GM06990 (cell line): ENCODE measurements at regions not wholly inside any gene's neighbourhood (a gene's known extent, or its start where the extent isn't known, plus 50 kb on each side); places are given as distances from the start of the nearest gene placed in this dataset.

Experiments used
- DNase-seq: peaks from one replicate; pipeline ENCODE4 v3.0.0-alpha.2; 2011; ENCODE audit not compliant: insufficient read length; ENCODE audit errors: extremely low read depth
- H3K27me3 ChIP-seq: replicated peaks from 2 replicates; pipeline ENCODE4 v1.6.0; 2011; ENCODE audit warnings: low read length; ENCODE audit not compliant: control insufficient read depth, insufficient read depth
- H3K36me3 ChIP-seq: 2 replicates; pipeline ENCODE4 v1.5.1; 2011; ENCODE audit warnings: low read length; ENCODE audit not compliant: control insufficient read depth, insufficient read depth
- H3K4me3 ChIP-seq: replicated peaks from 2 replicates; pipeline ENCODE4 v1.5.1; 2011; ENCODE audit warnings: low read depth, mild to moderate bottlenecking, control low read depth, low read length
- CTCF ChIP-seq: IDR thresholded peaks from 2 replicates; pipeline ENCODE4 v1.5.1; 2011; ENCODE audit warnings: low read length, control low read depth, mild to moderate bottlenecking, inconsistent platforms; ENCODE audit not compliant: insufficient read depth, poor library complexity, severe bottlenecking

- TF ChIP-seq CTCF = no peak
Measured at GRCh38 chr6:50921968-50922367, 103.3 kb downstream of the TFAP2B start.

DNA sequence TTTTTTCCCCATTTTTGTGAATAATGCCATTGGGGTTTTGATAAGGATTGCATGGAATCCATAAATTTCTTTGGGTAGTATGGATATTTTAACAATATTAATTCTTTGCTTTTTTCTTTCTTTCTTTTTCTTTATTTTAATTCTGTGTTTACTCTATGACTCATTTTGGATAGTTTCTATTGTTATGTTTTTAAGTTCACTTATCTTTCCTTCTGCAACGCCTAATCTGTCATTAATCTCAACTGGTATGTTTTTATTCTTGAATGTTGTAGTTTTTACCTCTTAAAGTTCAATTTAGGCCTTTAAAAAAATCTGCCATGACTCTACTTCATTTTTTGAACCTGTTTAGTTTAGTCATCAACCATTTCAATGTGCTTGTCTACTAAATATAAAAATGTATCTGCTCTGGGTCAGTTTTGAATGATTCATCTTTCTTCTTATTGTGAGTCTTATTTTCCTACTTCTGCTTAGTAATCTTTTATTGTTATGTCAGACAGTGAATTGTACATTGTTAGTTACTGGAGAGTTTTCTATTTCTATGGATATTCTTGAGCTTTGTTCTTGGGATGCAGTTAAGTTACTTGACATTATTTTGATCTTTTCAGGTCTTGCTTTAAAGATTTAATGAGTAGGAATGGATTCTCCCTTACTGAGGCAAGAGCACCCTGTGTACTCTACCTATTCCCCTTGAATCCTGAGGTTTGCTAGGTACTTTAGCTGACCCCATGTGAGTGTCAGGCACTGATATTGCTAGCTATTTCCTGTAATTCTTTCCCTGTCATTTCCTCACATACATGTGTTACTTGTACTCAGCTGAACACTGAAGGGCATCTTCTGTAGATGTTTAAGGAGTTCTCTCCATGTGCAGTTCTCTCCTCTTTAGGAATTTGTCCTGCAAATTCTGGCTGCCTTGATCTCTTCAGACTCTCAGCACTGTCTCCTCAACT lies 104.2 kb downstream of the TFAP2B start:
- Histone ChIP-seq H3K4me3 (no peak overlapping the region), H3K36me3 (no peaks in the 10 kb centered on the region), H3K27me3 (no peaks in the 10 kb centered on the region)
- no peak for DNase-seq
- TF ChIP-seq CTCF = no peak

More at GRCh38 chr6:50921968-50922367, 103.3 kb downstream of the TFAP2B start:
- H3K27me3 ChIP-seq = no peaks in the 10 kb centered on the region
- DNase-seq = no peak
- no peaks in the 10 kb centered on the region for H3K36me3 ChIP-seq
- H3K4me3 ChIP-seq = no peak overlapping the region

- no peak for DNase-seq
- no peak for TF ChIP-seq CTCF
- Histone ChIP-seq H3K36me3 (no peaks in the 10 kb centered on the region), H3K4me3 (no peak overlapping the region), H3K27me3 (no peaks in the 10 kb centered on the region)
Measured at GRCh38 chr6:50924758-50925157, 106.1 kb downstream of the TFAP2B start.

GRCh38 chr6:50925548-50925947 lies 106.9 kb downstream of the TFAP2B start:
- H3K36me3 ChIP-seq = no peaks in the 10 kb centered on the region
- no peak overlapping the region for H3K4me3 ChIP-seq
- no peaks in the 10 kb centered on the region for H3K27me3 ChIP-seq
- DNase-seq = no peak
- TF ChIP-seq CTCF = no peak

DNA sequence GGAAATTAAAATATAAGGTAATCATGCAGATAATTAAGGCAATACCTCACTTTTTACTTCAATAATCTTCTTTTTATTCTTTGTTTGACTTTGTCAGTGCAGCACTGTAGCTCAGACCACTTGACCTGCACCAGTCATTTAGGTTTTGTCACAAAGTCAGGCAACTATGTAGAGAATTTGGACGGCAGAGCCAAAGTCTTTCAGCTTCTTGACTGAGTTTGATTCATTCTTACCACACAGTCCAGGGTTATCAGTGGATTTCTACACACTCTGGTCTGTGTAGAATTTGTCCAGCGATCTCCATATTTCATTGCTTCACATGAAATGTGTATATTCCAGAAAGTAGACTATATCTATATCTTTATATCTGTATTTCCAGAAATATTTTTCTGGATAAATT lies 107.3 kb downstream of the TFAP2B start:
- Histone ChIP-seq H3K4me3 (no peak overlapping the region), H3K36me3 (no peaks in the 10 kb centered on the region), H3K27me3 (no peaks in the 10 kb centered on the region)
- TF ChIP-seq CTCF = no peak
- DNase-seq = no peak

DNA sequence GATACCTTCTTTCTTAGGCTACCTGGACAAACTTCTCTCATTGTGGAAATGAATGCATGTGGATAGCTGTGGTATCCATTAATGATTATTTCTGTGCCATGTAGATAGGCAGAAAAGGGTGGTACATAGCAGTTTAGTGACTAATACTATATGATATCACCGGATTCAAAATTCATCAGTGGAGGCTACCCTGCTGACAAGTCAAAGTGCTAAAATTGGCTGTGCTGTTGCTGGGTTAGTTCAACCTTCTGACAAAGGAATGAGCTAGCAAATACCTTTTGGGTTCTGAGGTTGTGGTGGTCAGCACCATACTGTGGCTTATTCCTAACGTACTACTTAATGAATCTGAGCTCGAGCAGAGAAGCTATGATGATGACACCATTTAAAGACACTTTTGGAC lies 109.1 kb downstream of the TFAP2B start:
- Histone ChIP-seq H3K4me3 (no peak overlapping the region), H3K36me3 (no peaks in the 10 kb centered on the region), H3K27me3 (no peaks in the 10 kb centered on the region)
- no peak for DNase-seq
- TF ChIP-seq CTCF = no peak
